Hepatocyte (in vitro differentiated cells): ENCODE measurements at regions not wholly inside any gene's neighbourhood (a gene's known extent, or its start where the extent isn't known, plus 50 kb on each side); places are given as distances from the start of the nearest gene placed in this dataset.

Experiments
- DNase-seq: peaks from one replicate; pipeline ENCODE4 v3.0.0-alpha.2; 2016; ENCODE audit warnings: low spot score
- H2AFZ ChIP-seq: fragments of 200-600 bp; sonication (generic); 2 replicates; pipeline ENCODE4 v1.6.0; 2016; ENCODE audit warnings: antibody characterized with exemption, mild to moderate bottlenecking
- H3K27ac ChIP-seq: fragments of 200-600 bp; sonication (generic); 2 replicates; pipeline ENCODE4 v1.5.1; 2016; ENCODE audit warnings: mild to moderate bottlenecking
- H3K27me3 ChIP-seq: fragments of 200-600 bp; sonication (generic); 2 replicates; pipeline ENCODE4 v1.6.1; 2016
- H3K36me3 ChIP-seq: fragments of 200-600 bp; sonication (generic); replicated peaks from 2 replicates; pipeline ENCODE4 v1.5.1; 2016; ENCODE audit warnings: low read depth; ENCODE audit not compliant: insufficient read depth
- H3K4me1 ChIP-seq: fragments of 200-600 bp; sonication (generic); 2 replicates; pipeline ENCODE4 v1.5.1; 2016; ENCODE audit warnings: mild to moderate bottlenecking, moderate library complexity; ENCODE audit not compliant: insufficient read depth
- H3K4me2 ChIP-seq: fragments of 200-600 bp; sonication (generic); 2 replicates; pipeline ENCODE4 v1.6.0; 2016
- H3K4me3 ChIP-seq: fragments of 200-600 bp; sonication (generic); 2 replicates; pipeline ENCODE4 v1.5.1; 2016; ENCODE audit warnings: mild to moderate bottlenecking
- H3K79me2 ChIP-seq: fragments of 200-600 bp; sonication (generic); 2 replicates; pipeline ENCODE4 v1.6.0; 2017; ENCODE audit warnings: mild to moderate bottlenecking
- H3K9me2 ChIP-seq: fragments of 200-600 bp; sonication (generic); replicated peaks from 2 replicates; pipeline ENCODE4 v1.6.0; 2017; ENCODE audit warnings: mild to moderate bottlenecking; ENCODE audit not compliant: insufficient read depth
- H3K9me3 ChIP-seq: fragments of 200-600 bp; sonication (generic); 2 replicates; pipeline ENCODE4 v1.5.1; 2016; ENCODE audit warnings: low read depth, mild to moderate bottlenecking
- H4K20me1 ChIP-seq: fragments of 200-600 bp; sonication (generic); 2 replicates; pipeline ENCODE4 v1.6.0; 2016; ENCODE audit warnings: mild to moderate bottlenecking; ENCODE audit not compliant: insufficient read depth, poor library complexity, severe bottlenecking
- EZH2 ChIP-seq: fragments of 200-600 bp; sonication (generic); IDR thresholded peaks from 2 replicates; pipeline ENCODE4 v1.6.1; 2016; ENCODE audit warnings: antibody characterized with exemption, mild to moderate bottlenecking, borderline replicate concordance
- EZH2phosphoT487 ChIP-seq: fragments of 200-600 bp; sonication (generic); IDR thresholded peaks from one replicate; pipeline ENCODE4 v1.6.1; 2018; ENCODE audit warnings: antibody characterized with exemption, mild to moderate bottlenecking, low read depth, moderate library complexity; ENCODE audit not compliant: unreplicated experiment, severe bottlenecking
- WGBS: methylation state at CpG from one replicate; pipeline ENCODE4 v1.1.6; 2016; ENCODE audit warnings: low lambda C conversion rate; ENCODE audit errors: missing lambda C conversion rate; 5-methylcytosine and 5-hydroxymethylcytosine counted together
- TF ChIP-seq, protein P1 (sequence below): fragments of 200-600 bp; sonication (generic); IDR thresholded peaks from 2 replicates; pipeline ENCODE4 v1.5.1; 2016; ENCODE audit warnings: antibody characterized with exemption, mild to moderate bottlenecking; ENCODE audit not compliant: poor library complexity

DNA sequence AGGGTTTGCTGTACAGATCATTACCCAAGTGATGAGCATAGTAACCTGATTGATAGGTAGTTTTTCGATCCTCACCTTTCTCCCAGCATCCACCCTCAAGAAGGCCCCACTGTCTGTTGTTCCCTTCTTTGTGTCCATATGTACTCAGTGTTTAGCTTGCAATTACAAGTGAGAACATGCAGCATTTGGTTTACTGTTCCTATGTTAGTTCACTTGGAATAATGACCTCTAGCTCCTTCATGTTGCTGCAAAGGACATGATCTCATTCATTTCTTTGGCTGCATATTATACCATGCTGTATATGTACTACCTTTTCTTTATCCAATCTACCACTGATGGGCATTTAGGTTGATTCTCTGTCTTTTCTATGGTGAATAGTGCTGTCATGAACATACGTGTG, 181.6 kb upstream of the FOXG1 start:
- Histone ChIP-seq H3K27ac (no peak overlapping the region), H3K4me2 (no peak overlapping the region), H2AFZ (no peak overlapping the region), H4K20me1 (no peaks in the 10 kb centered on the region), H3K9me2 (no peaks in the 10 kb centered on the region), H3K4me3 (no peak overlapping the region), H3K27me3 (no peaks in the 10 kb centered on the region), H3K79me2 (no peaks in the 10 kb centered on the region), H3K9me3 (no peaks in the 10 kb centered on the region), H3K4me1 (no peaks in the 10 kb centered on the region), H3K36me3 (no peaks in the 10 kb centered on the region)
- no peak for DNase-seq
- 77% methylated on average over 2 of the region's 2 CpGs for WGBS
- TF ChIP-seq, protein P1, sequence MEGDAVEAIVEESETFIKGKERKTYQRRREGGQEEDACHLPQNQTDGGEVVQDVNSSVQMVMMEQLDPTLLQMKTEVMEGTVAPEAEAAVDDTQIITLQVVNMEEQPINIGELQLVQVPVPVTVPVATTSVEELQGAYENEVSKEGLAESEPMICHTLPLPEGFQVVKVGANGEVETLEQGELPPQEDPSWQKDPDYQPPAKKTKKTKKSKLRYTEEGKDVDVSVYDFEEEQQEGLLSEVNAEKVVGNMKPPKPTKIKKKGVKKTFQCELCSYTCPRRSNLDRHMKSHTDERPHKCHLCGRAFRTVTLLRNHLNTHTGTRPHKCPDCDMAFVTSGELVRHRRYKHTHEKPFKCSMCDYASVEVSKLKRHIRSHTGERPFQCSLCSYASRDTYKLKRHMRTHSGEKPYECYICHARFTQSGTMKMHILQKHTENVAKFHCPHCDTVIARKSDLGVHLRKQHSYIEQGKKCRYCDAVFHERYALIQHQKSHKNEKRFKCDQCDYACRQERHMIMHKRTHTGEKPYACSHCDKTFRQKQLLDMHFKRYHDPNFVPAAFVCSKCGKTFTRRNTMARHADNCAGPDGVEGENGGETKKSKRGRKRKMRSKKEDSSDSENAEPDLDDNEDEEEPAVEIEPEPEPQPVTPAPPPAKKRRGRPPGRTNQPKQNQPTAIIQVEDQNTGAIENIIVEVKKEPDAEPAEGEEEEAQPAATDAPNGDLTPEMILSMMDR, result no peak
- no peak for TF ChIP-seq EZH2phosphoT487
- no peak for TF ChIP-seq EZH2

DNA sequence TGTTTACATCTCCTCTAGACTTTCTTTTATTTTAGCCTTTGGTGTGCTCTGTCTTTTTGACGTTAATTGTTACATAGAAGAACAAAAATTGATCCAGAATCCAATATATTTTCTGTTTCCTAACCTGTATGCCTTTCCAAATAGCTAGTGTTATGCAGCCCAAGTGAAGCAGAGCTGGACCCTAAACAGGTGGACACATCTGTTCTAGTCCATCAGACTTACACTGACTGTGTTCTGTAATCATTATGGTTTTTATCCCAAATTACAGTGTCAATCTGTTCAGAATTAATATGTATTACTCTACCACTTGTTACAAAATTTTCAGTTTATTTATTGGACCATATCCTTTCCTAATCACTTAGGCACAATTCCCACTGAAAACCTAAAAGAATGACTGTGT, 176.8 kb upstream of the FOXG1 start:
- no peak for DNase-seq
- Histone ChIP-seq H3K4me2 (no peak overlapping the region), H3K36me3 (no peaks in the 10 kb centered on the region), H3K79me2 (no peaks in the 10 kb centered on the region), H3K9me3 (no peaks in the 10 kb centered on the region), H3K9me2 (no peaks in the 10 kb centered on the region), H4K20me1 (no peaks in the 10 kb centered on the region), H3K4me3 (no peak overlapping the region), H3K4me1 (no peaks in the 10 kb centered on the region), H3K27me3 (no peaks in the 10 kb centered on the region), H2AFZ (no peak overlapping the region), H3K27ac (no peak overlapping the region)
- 68% methylated on average over 1 of the region's 1 CpG for WGBS
- TF ChIP-seq EZH2phosphoT487 (no peak), EZH2 (no peak)
- TF ChIP-seq, protein P1, result no peak

DNA sequence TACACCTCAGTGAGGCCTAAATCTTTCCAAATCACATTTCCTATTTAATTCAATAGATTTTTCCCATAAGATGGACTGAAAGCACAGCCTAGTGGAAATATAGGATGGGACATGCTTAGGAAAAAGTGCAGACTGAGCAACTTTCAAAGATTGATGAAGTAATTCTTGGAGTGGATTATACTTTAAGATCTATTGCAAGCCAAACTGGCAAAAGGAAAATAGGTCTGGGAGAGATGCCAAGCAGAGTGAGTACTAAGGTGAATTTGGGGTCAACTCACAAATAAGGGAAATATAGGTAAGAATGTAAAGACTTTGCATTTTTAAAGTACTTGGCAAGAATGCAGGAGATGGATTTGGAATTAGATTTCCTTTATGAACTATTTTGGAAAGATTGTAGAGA, 170.2 kb upstream of the FOXG1 start:
- Histone ChIP-seq H2AFZ (no peak overlapping the region), H3K9me3 (no peaks in the 10 kb centered on the region), H3K9me2 (no peaks in the 10 kb centered on the region), H3K4me2 (no peak overlapping the region), H3K27me3 (no peaks in the 10 kb centered on the region), H3K27ac (no peak overlapping the region), H3K36me3 (no peaks in the 10 kb centered on the region), H3K4me3 (no peak overlapping the region), H3K79me2 (no peaks in the 10 kb centered on the region), H3K4me1 (no peaks in the 10 kb centered on the region), H4K20me1 (no peaks in the 10 kb centered on the region)
- no peak for DNase-seq
- TF ChIP-seq, protein P1, result peak; percentile 17
- TF ChIP-seq EZH2, result no peak

DNA sequence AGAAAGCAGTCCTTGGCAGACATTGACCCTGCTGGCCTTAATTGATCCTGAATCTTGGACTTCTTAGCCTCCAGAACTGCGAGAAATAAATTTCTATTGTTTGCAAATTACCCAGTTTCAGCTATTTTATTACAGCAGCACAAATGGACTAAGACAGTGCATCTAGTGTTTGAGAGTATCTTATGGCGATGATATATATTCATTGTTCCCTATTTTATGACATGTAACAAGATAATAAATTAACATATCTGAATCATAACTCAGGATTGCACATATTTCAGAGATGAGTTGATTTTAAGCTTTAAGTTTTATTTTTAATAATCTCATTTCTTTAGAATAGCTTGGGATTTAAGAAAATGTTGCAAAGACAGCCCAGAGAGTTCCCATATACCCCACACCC, 167.4 kb upstream of the FOXG1 start:
- no peaks in the 10 kb centered on the region for H3K27me3 ChIP-seq

More for the DNA sequence above, 167.4 kb upstream of the FOXG1 start:
- no peaks in the 10 kb centered on the region for H3K9me3 ChIP-seq
- H4K20me1 ChIP-seq, result no peaks in the 10 kb centered on the region
- WGBS, result 83% methylated on average over 2 of the region's 2 CpGs
- no peak overlapping the region for H3K27ac ChIP-seq
- no peaks in the 10 kb centered on the region for H3K9me2 ChIP-seq
- H2AFZ ChIP-seq, result no peak overlapping the region
- H3K4me3 ChIP-seq, result no peak overlapping the region
- TF ChIP-seq, protein P1, result no peak
- TF ChIP-seq EZH2phosphoT487 (no peak), EZH2 (no peak)
- DNase-seq, result no peak
- H3K4me2 ChIP-seq, result no peak overlapping the region
- no peaks in the 10 kb centered on the region for H3K79me2 ChIP-seq
- H3K36me3 ChIP-seq, result no peaks in the 10 kb centered on the region
- H3K4me1 ChIP-seq, result no peaks in the 10 kb centered on the region
